ENCODE measurements at regions not wholly inside any gene's neighbourhood (a gene's known extent, or its start where the extent isn't known, plus 50 kb on each side); places are given as distances from the start of the nearest gene placed in this dataset.
A peak's percentile ranks its signal among the peaks of the same experiment; 100 is the strongest.
"Not testable (repeated sequence)": the region's sequence is repeated elsewhere in the genome, so short reads cannot be mapped to it uniquely, and the experiment has no call there.

DNA sequence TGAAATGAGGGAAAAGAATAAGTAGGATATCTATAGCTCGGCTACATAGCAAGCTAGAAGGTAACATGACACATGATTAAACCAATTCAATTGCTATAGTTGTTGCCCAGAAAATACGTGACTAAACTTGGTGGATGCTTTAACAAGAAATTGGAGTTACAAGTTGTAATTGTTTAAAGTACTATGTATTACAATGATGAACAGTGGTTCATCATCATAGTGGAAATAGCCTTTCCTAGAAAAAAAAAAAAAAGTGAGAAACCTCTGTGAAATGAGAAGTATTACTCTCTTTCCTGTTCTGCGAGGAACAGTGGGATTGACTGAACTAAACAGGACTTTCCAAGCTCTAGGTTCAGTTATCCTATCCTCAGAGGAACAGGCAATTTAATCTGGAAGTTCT is 209.7 kb upstream of the KLF3 start:
- DNase-seq (ENCODE audit: low read depth, low spot score), result no peak
- H3K27ac ChIP-seq, result no peak overlapping the region

DNA sequence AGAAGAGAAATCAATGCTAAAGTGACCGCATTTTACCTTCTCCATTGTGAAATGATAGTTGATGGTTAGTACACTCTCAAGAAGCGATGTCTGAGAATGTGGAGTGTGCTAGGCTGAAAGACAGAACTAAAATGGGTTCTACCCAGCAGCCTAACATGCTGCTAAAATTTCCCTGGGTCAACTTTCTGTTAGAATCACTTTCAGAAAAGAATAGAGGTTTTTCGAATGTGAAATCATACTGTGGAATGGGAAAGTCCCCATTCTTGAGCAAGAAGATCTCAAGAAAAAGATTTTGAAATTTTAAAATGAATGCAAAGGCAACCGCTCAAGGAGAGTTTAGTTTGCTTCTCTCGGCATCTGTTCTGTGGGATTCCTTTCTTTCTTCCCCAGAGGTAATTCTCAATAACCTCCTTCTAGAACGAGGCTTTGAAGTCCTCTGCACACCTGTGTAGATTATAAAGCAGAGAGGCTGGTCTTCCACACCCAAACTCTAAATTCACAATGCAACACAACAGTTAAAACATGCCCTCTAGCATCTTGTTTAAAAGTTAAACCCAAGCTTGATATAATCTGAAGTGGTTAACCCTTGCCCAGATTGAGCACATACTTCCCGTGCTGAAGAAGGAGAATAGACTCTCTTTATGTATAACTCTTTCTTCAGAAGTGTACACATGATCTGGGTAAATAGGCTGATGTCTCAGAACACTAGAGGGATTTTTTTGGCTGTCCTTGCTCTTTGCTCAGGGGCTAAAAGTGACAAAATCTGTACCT is 208.7 kb upstream of the KLF3 start:
- no peak for DNase-seq (ENCODE audit: low read depth, low spot score)
- no peak overlapping the region for H3K27ac ChIP-seq

- no peak overlapping the region for H3K27ac ChIP-seq
- no peak for DNase-seq (ENCODE audit: low read depth, low spot score)
Measured at GRCh38 chr4:38456096-38456495, 207.9 kb upstream of the KLF3 start.

GRCh38 chr4:38461342-38461741 is 202.7 kb upstream of the KLF3 start:
- DNase-seq (ENCODE audit: low read depth, low spot score), result no peak
- no peak overlapping the region for H3K27ac ChIP-seq

DNA sequence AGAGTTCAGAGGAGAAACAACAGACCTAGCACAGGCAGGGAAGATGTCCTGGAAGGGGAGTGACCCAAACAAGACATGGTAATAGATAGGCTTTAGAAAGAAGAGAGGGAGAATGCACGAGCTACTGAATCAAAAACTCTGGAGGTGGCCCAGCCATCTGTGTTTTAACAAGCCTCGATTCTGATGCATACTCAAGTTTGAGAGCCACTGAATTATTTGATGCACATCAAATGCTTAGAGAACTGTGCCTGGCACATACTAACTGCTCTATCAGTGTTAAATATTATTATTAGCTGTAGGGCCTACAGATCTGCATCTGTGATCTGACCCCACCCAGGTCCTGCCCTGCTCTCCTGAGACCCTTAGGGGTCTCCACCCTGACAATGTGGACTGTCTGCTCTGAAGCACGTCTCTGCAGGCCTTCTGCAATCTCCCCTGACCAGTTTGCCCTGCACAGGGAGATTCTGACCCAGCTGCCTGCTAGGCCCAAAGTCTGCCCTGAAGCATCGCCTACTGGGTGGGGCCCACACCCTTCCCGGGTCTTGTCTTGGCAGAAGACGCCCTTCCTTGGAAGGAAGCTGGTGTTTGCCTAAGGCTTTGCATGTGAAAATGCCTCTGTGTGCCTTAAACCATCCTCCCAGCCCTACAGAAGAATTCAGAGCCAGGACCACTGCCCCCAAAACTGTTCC is 201.5 kb upstream of the KLF3 start:
- H3K27ac ChIP-seq, result no peak overlapping the region
- DNase-seq (ENCODE audit: low read depth, low spot score), result no peak

GRCh38 chr4:38463268-38463958 is 200.6 kb upstream of the KLF3 start:
- DNase-seq (ENCODE audit: low read depth, low spot score), result no peak
- no peak overlapping the region for H3K27ac ChIP-seq

GRCh38 chr4:38464328-38464727 is 199.7 kb upstream of the KLF3 start:
- no peak for DNase-seq (ENCODE audit: low read depth, low spot score)
- no peak overlapping the region for H3K27ac ChIP-seq

- H3K27ac ChIP-seq, result no peak overlapping the region
- DNase-seq (ENCODE audit: low read depth, low spot score), result no peak
Measured at GRCh38 chr4:38466401-38466800, 197.6 kb upstream of the KLF3 start.

GRCh38 chr4:38467296-38467695 is 196.7 kb upstream of the KLF3 start:
- H3K27ac ChIP-seq, result no peak overlapping the region
- DNase-seq (ENCODE audit: low read depth, low spot score), result no peak

- no peak overlapping the region for H3K27ac ChIP-seq
- no peak for DNase-seq (ENCODE audit: low read depth, low spot score)
Measured at GRCh38 chr4:38468339-38468866, 195.6 kb upstream of the KLF3 start.

- no peak overlapping the region for H3K27ac ChIP-seq
Measured at GRCh38 chr4:38469410-38469809, 194.6 kb upstream of the KLF3 start.

GRCh38 chr4:38470735-38471262 is 193.2 kb upstream of the KLF3 start:
- no peak for DNase-seq (ENCODE audit: low read depth, low spot score)
- no peak overlapping the region for H3K27ac ChIP-seq

More at GRCh38 chr4:38469410-38469809, 194.6 kb upstream of the KLF3 start:
- no peak for DNase-seq (ENCODE audit: low read depth, low spot score)

GRCh38 chr4:38482696-38483095 is 181.3 kb upstream of the KLF3 start:
- DNase-seq (ENCODE audit: low read depth, low spot score), result no peak

DNA sequence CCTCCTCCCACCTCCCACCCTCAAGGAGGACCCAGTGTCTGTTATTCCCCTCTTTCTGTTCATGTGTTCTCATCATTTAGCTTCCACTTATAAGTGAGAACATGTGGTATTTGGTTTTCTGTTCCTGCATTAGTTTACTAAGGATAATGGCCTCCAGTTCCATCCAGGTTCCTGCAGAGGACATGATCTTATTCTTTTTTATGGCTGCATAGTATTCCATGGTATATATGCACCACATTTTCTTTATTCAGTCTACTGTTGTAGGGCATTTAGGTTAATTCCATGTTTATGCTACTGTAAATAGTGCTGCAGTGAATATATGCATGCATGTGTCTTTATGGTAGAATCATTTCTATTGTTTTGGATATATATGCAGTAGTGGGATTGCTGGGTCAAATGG is 180.4 kb upstream of the KLF3 start:
- H3K27ac ChIP-seq; DNase-seq (ENCODE audit: low read depth, low spot score): not testable (repeated sequence)

More at GRCh38 chr4:38482696-38483095, 181.3 kb upstream of the KLF3 start:
- no peak overlapping the region for H3K27ac ChIP-seq

DNA sequence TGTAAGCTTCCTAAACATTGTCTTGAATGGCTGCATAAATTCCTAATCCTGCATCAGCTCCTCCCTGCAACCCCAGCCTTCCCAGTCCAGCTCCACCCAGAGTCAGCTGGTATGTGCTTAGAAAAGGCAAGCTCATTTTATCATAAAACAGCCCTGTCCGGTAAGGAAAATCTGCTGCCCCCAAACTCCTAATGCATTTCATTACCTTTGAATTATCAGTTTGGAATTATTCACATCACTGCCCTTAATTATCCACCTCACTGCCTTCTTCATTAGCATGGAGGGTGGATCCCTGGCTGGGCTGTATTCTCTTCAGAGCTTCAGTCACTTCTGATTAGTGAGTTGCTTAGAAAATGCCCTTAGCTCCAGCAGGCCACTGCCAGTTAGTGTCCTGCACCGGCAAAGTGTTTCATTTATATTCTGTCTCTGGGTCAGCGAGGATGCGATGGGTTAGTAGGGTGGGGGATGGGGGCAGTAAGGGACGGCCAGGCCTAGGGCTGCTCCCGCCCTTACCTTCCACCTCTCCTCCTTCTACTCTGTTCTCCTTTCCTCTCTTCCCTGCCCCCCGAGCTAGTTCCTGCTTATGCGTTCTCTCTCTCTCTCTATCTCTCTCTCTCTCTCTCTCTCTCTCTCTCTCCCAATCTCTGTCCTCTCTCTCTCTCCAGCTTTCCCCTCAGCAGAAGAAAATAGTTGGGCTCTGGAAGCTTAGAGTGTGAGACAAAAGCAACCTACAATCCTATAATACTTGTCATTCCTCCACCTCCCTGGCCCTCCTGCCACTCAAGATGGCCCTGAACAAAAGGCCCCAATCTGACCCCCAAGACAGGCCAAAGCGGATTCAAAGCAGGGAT is 174.8 kb upstream of the KLF3 start:
- no peak for DNase-seq (ENCODE audit: low read depth, low spot score)
- no peak overlapping the region for H3K27ac ChIP-seq

DNA sequence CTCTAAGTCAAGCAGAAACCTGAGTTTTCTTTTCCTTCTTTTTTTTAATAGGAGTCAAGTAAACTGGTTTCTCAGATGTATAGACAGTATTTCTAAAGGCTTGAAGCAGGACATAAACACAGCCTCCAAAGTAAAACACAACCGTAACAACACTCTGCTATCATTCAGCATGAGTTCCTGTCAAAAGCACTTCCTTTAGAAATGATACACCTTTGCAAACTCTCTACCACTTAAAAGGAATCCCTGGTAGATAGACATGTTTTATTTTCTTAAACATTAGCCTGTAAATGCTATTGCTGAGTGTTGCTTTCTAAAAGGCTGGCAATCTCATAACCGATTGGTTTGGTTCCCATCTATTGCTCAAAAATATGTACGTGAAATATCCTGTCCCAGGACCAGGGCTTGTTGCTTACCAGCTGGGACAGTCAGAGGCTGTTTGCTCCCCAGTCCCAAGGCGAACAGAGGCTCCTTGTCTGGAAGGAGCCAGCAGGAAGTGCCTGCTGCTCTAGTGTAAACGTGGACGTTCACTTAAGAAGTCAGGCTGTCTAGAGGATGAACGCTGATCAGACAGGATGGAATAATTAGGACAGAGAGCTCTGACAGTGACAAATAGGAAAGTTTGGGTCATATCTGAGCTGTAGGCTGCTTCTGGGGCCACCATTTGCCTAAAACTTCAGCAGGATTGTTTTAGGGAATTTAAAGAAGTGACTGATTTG is 173.9 kb upstream of the KLF3 start:
- peak overlapping the region; percentile 27 for H3K27ac ChIP-seq
- peak; percentile 2 for DNase-seq (ENCODE audit: low read depth, low spot score)

- H3K27ac ChIP-seq, result peak overlapping the region; percentile 27
- DNase-seq (ENCODE audit: low read depth, low spot score), result no peak
Measured at GRCh38 chr4:38490753-38491446, 173.1 kb upstream of the KLF3 start.

GRCh38 chr4:38491854-38492478 is 172.0 kb upstream of the KLF3 start:
- no peak for DNase-seq (ENCODE audit: low read depth, low spot score)
- H3K27ac ChIP-seq, result no peak overlapping the region
